Loucy (cell line): ENCODE measurements at regions not wholly inside any gene's neighbourhood (a gene's known extent, or its start where the extent isn't known, plus 50 kb on each side); places are given as distances from the start of the nearest gene placed in this dataset.

Experiments used
- EZH2phosphoT487 ChIP-seq: fragments of 200-600 bp; IDR thresholded peaks from 2 replicates; pipeline ENCODE4 v1.6.1; 2018; ENCODE audit warnings: antibody characterized with exemption, mild to moderate bottlenecking, moderate library complexity, borderline replicate concordance
- TF ChIP-seq, protein P1 (sequence below): fragments of 200-600 bp; sonication (generic); conservative IDR thresholded peaks from 2 replicates; pipeline ENCODE4 v1.5.1; 2014; ENCODE audit warnings: mild to moderate bottlenecking, antibody characterized with exemption, low read length

DNA sequence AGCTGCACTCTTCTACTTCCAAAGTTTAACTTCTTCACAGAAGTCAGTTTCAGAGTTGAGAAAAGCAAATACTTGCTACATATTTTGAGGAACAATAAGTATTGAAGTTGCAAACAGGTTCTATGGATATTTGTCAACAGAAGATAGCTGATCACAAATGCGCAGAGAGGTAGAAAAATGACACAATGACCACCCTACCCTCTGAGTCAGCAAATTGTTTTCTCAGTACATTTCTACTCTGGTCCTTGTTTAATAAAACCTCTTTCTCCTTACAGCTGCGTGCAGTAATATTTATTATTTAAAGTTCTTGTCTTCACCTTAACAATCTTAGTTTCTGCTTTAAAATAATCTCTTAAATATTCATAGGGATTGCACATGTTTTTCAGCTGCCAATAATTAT lies 855.1 kb upstream of the CTNND2 start:
- TF ChIP-seq, protein P1, sequence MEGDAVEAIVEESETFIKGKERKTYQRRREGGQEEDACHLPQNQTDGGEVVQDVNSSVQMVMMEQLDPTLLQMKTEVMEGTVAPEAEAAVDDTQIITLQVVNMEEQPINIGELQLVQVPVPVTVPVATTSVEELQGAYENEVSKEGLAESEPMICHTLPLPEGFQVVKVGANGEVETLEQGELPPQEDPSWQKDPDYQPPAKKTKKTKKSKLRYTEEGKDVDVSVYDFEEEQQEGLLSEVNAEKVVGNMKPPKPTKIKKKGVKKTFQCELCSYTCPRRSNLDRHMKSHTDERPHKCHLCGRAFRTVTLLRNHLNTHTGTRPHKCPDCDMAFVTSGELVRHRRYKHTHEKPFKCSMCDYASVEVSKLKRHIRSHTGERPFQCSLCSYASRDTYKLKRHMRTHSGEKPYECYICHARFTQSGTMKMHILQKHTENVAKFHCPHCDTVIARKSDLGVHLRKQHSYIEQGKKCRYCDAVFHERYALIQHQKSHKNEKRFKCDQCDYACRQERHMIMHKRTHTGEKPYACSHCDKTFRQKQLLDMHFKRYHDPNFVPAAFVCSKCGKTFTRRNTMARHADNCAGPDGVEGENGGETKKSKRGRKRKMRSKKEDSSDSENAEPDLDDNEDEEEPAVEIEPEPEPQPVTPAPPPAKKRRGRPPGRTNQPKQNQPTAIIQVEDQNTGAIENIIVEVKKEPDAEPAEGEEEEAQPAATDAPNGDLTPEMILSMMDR, result no peak
- TF ChIP-seq EZH2phosphoT487, result no peak
